H1 (cell line): ENCODE measurements at regions not wholly inside any gene's neighbourhood (a gene's known extent, or its start where the extent isn't known, plus 50 kb on each side); places are given as distances from the start of the nearest gene placed in this dataset.

Source experiments
- CEBPB ChIP-seq: IDR thresholded peaks from 2 replicates; pipeline ENCODE4 v1.6.1; 2012; ENCODE audit warnings: low read depth, low read length
- CTCF ChIP-seq, 3 experiments: IDR thresholded peaks; 1 replicate in 2 of 3; 2 replicates in 1 of 3; pipeline versions ENCODE4 v1.5.1 to v1.6.1; 2011; ENCODE audit warnings: low read length in 3 of 3, mild to moderate bottlenecking in 3 of 3, inconsistent platforms in 2 of 3, low read depth in 1 of 3, moderate library complexity in 1 of 3; ENCODE audit not compliant: insufficient read depth in 1 of 3; ENCODE audit errors: control extremely low read depth in 1 of 3
- KDM1A ChIP-seq: fragments of 200-600, 300-600 bp; sonication (generic); IDR thresholded peaks from 2 replicates; pipeline ENCODE4 v1.7.1; 2016; ENCODE audit warnings: mild to moderate bottlenecking, low read length, borderline replicate concordance
- POLR2AphosphoS5 ChIP-seq: IDR thresholded peaks from 2 replicates; pipeline ENCODE4 v1.6.1; 2011; ENCODE audit warnings: low read depth, low read length
- RAD21 ChIP-seq, 2 experiments: IDR thresholded peaks in 1 of 2; conservative IDR thresholded peaks in 1 of 2; 2 replicates each; pipeline ENCODE4 v1.6.1; 2011; ENCODE audit warnings: low read depth in 2 of 2, low read length in 2 of 2, improper control_type of control experiment in 1 of 2, inconsistent platforms in 1 of 2, mild to moderate bottlenecking in 1 of 2, moderate library complexity in 1 of 2
- SRF ChIP-seq: IDR thresholded peaks from 2 replicates; pipeline ENCODE4 v1.6.1; 2011; ENCODE audit warnings: mild to moderate bottlenecking, low read depth, low read length, moderate library complexity

DNA sequence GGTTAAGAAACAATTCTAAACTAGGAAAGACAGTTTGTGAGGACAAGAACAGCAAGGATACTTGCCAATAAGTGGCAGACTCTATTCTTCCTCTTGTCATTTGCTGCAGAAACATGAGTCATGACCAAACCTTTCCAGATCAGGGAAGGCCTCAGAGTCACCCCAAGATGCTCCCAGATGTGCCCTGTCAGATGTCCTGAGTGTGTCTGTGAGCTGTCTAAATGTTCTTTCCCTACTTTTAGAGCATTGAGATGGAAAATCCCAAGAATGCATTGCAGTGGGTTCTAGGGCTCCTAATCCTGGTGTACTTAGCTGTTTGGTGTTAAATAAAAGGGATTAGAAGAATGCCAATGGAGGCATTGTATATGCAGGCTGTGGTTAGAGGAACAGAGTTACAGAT lies 57.5 kb upstream of the KIAA0040 start:
- TF ChIP-seq CTCF (IDR thresholded peaks at IDR 0.05; ENCODE audit: control extremely low read depth in 1 of 3, insufficient read depth in 1 of 3, low read depth in 1 of 3, low read length in 3 of 3) (no peak), RAD21 (IDR thresholded peaks at IDR 0.05 in 1 of 2, conservative IDR thresholded peaks at IDR 0.05 in 1 of 2; ENCODE audit: low read depth in 2 of 2, low read length in 2 of 2) (no peak), POLR2AphosphoS5 (no peak), CEBPB (no peak), SRF (no peak), KDM1A (no peak)
